Esophagus muscularis mucosa (tissue), 4 donors: ENCODE measurements at regions not wholly inside any gene's neighbourhood (a gene's known extent, or its start where the extent isn't known, plus 50 kb on each side); places are given as distances from the start of the nearest gene placed in this dataset.

Experiments used
- CTCF ChIP-seq, 3 experiments: fragments of 200-600 bp in 2 of 3; fragments of 450-650 bp in 1 of 3; sonication (generic) in 2 of 3; IDR thresholded peaks; one replicate each; pipeline ENCODE4 v1.5.1; 2017 to 2019; ENCODE audit warnings: antibody characterized with exemption in 3 of 3, mild to moderate bottlenecking in 2 of 3, moderate library complexity in 1 of 3
- EP300 ChIP-seq: sonication (generic); formaldehyde crosslinking; IDR thresholded peaks from one replicate; pipeline ENCODE4 v1.6.1; 2017; ENCODE audit warnings: antibody characterized with exemption
- POLR2A ChIP-seq: fragments of 450-650 bp; IDR thresholded peaks from one replicate; pipeline ENCODE4 v1.6.1; 2017; ENCODE audit warnings: antibody characterized with exemption, moderate library complexity, mild to moderate bottlenecking, low read depth
- POLR2AphosphoS5 ChIP-seq, 2 donors: sonication (generic); formaldehyde crosslinking; IDR thresholded peaks; one replicate each; pipeline ENCODE4 v1.6.1; 2017; ENCODE audit warnings: antibody characterized with exemption in 2 of 2

- TF ChIP-seq CTCF (IDR thresholded peaks at IDR 0.05) (no peak), EP300 (no peak), POLR2A (no peak), POLR2AphosphoS5 (IDR thresholded peaks at IDR 0.05) (no peak)
Measured at GRCh38 chr1:102655034-102655433, 453.3 kb downstream of the COL11A1 start.
